ENCODE measurements at regions not wholly inside any gene's neighbourhood (a gene's known extent, or its start where the extent isn't known, plus 50 kb on each side); places are given as distances from the start of the nearest gene placed in this dataset.

DNA sequence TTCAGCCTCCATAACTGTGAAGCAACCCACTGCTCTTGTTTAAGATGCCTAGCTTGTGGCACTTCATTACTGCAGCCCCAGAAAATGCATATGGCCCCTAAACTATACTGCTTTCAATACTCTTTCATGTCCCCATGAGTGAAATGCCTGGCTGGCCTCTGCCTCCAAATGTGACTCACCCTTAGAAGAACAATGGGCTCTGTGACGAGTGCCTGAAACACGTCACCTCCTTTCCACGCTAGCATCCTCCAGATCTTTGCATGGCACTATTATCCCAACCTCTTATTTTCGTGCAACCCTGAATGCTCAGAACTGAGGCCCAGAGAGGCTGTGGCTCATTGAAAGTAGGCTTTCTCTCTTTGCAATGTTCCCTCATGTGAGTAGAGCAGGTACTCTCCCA lies 233.1 kb downstream of the CBLN1 start:
- TF ChIP-seq, protein P1, sequence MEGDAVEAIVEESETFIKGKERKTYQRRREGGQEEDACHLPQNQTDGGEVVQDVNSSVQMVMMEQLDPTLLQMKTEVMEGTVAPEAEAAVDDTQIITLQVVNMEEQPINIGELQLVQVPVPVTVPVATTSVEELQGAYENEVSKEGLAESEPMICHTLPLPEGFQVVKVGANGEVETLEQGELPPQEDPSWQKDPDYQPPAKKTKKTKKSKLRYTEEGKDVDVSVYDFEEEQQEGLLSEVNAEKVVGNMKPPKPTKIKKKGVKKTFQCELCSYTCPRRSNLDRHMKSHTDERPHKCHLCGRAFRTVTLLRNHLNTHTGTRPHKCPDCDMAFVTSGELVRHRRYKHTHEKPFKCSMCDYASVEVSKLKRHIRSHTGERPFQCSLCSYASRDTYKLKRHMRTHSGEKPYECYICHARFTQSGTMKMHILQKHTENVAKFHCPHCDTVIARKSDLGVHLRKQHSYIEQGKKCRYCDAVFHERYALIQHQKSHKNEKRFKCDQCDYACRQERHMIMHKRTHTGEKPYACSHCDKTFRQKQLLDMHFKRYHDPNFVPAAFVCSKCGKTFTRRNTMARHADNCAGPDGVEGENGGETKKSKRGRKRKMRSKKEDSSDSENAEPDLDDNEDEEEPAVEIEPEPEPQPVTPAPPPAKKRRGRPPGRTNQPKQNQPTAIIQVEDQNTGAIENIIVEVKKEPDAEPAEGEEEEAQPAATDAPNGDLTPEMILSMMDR (IDR thresholded peaks at IDR 0.05) = no peak
- TF ChIP-seq POLR2A (IDR thresholded peaks at IDR 0.05) = no peak

All from uterus (tissue), 2 donors.